ENCODE measurements at regions not wholly inside any gene's neighbourhood (a gene's known extent, or its start where the extent isn't known, plus 50 kb on each side); places are given as distances from the start of the nearest gene placed in this dataset.
"Not testable (repeated sequence)": the region's sequence is repeated elsewhere in the genome, so short reads cannot be mapped to it uniquely, and the experiment has no call there.

DNA sequence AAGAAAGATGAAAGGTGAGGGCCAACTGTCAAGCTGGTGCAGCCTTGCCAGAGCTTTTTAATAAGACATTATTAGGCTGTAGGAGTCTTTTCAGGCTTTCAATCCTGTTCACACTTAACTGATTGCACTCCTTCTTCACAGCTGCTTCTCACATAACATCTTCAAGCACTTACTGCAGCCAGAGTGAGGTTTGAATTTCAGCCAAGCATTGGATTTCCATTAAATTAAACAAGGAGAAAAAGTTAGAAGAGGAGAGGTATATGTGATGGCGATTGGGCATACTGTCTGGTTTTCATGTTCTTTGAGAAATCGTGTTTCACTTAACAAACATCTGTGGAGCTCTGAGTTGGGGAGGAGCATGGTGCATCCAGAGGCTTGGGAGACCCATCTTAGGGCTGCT lies 392.8 kb upstream of the LRRC3B start:
- Histone ChIP-seq H3K27ac (ENCODE audit: low read depth in 1 of 2, low read length in 1 of 2) (no peak overlapping the region), H3K36me3 (ENCODE audit: control insufficient read depth in 4 of 4, insufficient read depth in 4 of 4, low read length in 4 of 4) (no peaks in the 10 kb centered on the region), H3K27me3 (ENCODE audit: control insufficient read depth in 3 of 3, insufficient read depth in 3 of 3, low read length in 2 of 3) (no peaks in the 10 kb centered on the region), H3K9ac (ENCODE audit: insufficient read depth in 1 of 2, low read length in 2 of 2) (no peak overlapping the region), H3K4me3 (no peak overlapping the region), H3K9me3 (ENCODE audit: control insufficient read depth in 4 of 4, insufficient read depth in 3 of 4, low read length in 3 of 4) (peaks cover 0 to 7% (median 0%) of the 10 kb centered on the region in 4 donors), H3K4me1 (ENCODE audit: control insufficient read depth in 5 of 5, insufficient read depth in 5 of 5, low read length in 5 of 5) (peaks cover 0 to 1% (median 0%) of the 10 kb centered on the region in 5 donors)
- DNase-seq, result peak in 1 of 3 donors; percentile 6
- TF ChIP-seq, protein P1, sequence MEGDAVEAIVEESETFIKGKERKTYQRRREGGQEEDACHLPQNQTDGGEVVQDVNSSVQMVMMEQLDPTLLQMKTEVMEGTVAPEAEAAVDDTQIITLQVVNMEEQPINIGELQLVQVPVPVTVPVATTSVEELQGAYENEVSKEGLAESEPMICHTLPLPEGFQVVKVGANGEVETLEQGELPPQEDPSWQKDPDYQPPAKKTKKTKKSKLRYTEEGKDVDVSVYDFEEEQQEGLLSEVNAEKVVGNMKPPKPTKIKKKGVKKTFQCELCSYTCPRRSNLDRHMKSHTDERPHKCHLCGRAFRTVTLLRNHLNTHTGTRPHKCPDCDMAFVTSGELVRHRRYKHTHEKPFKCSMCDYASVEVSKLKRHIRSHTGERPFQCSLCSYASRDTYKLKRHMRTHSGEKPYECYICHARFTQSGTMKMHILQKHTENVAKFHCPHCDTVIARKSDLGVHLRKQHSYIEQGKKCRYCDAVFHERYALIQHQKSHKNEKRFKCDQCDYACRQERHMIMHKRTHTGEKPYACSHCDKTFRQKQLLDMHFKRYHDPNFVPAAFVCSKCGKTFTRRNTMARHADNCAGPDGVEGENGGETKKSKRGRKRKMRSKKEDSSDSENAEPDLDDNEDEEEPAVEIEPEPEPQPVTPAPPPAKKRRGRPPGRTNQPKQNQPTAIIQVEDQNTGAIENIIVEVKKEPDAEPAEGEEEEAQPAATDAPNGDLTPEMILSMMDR (IDR thresholded peaks at IDR 0.05; ENCODE audit: control extremely low read depth, extremely low read depth), result no peak
- 68 to 83% methylated on average over 2 of the region's 2 CpGs for WGBS, 2 donors
- ATAC-seq (ENCODE audit: insufficient read depth, low FRiP score), result no peak

DNA sequence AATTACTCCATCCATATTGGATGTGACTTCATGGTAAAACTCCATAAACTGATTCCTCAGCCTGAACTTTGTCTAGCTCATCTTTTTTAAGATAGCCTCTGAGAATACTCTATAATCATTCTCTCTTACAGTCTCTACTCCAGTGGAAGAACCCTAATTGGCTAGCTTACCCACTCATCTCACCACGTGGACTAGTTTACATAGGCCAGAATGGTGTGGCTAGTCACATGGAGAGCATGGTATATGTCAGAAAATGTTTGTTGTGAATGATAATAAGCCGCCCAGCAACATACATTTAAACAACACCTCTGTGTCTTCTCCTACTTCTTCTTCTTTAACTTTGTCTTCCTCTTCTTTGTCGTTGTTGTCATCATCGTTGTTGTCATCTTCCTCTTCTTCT lies 389.2 kb upstream of the LRRC3B start:
- DNase-seq (no peak), ATAC-seq (ENCODE audit: insufficient read depth, low FRiP score) (no peak)
- no peak overlapping the region for H3K27ac ChIP-seq (ENCODE audit: low read depth in 1 of 2, low read length in 1 of 2)
- no peak overlapping the region for H3K9ac ChIP-seq (ENCODE audit: insufficient read depth in 1 of 2, low read length in 2 of 2)
- 93 to 95% methylated on average over 4 of the region's 4 CpGs for WGBS, 2 donors
- no peak overlapping the region for H3K4me3 ChIP-seq
- H3K4me1 ChIP-seq (ENCODE audit: control insufficient read depth in 5 of 5, insufficient read depth in 5 of 5, low read length in 5 of 5), result peaks cover 0 to 3% (median 0%) of the 10 kb centered on the region in 5 donors
- no peaks in the 10 kb centered on the region for H3K9me3 ChIP-seq (ENCODE audit: control insufficient read depth in 4 of 4, insufficient read depth in 3 of 4, low read length in 3 of 4)
- H3K27me3 ChIP-seq (ENCODE audit: control insufficient read depth in 3 of 3, insufficient read depth in 3 of 3, low read length in 2 of 3), result no peaks in the 10 kb centered on the region
- TF ChIP-seq, protein P1 (IDR thresholded peaks at IDR 0.05; ENCODE audit: control extremely low read depth, extremely low read depth), result no peak
- H3K36me3 ChIP-seq (ENCODE audit: control insufficient read depth in 4 of 4, insufficient read depth in 4 of 4, low read length in 4 of 4), result no peaks in the 10 kb centered on the region

DNA sequence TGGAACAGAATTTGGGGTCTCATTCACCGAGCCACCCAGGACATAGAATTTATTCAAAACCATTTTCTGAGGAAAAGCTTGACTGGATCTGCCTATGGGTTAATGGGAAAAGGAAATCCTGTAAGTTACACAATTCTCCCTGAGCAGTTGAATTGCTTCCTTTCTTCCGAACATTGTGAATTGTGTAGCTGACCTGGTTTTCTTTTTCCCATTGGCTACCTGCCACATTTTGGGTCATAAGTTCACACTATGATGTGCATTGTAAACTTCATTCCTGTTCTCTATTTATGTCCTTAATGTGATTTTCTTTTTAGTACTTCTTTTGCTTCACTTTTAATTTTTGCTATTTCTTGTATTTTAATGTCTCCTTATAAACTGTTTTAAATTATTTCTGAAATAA lies 386.0 kb upstream of the LRRC3B start:
- no peaks in the 10 kb centered on the region for H3K9me3 ChIP-seq (ENCODE audit: control insufficient read depth in 4 of 4, insufficient read depth in 3 of 4, low read length in 3 of 4)
- H3K27ac ChIP-seq (ENCODE audit: low read depth in 1 of 2, low read length in 1 of 2), result no peak overlapping the region
- peak in 2 of 3 donors; percentile 61 to 76 for DNase-seq
- no peaks in the 10 kb centered on the region for H3K36me3 ChIP-seq (ENCODE audit: control insufficient read depth in 4 of 4, insufficient read depth in 4 of 4, low read length in 4 of 4)
- 25 to 33% methylated on average over 2 of the region's 2 CpGs for WGBS, 2 donors
- TF ChIP-seq, protein P1 (IDR thresholded peaks at IDR 0.05; ENCODE audit: control extremely low read depth, extremely low read depth), result no peak
- no peak overlapping the region for H3K4me3 ChIP-seq
- no peak for ATAC-seq (ENCODE audit: insufficient read depth, low FRiP score)
- H3K9ac ChIP-seq (ENCODE audit: insufficient read depth in 1 of 2, low read length in 2 of 2), result no peak overlapping the region
- no peaks in the 10 kb centered on the region for H3K27me3 ChIP-seq (ENCODE audit: control insufficient read depth in 3 of 3, insufficient read depth in 3 of 3, low read length in 2 of 3)
- peaks cover 0 to 3% (median 0%) of the 10 kb centered on the region in 5 donors for H3K4me1 ChIP-seq (ENCODE audit: control insufficient read depth in 5 of 5, insufficient read depth in 5 of 5, low read length in 5 of 5)

DNA sequence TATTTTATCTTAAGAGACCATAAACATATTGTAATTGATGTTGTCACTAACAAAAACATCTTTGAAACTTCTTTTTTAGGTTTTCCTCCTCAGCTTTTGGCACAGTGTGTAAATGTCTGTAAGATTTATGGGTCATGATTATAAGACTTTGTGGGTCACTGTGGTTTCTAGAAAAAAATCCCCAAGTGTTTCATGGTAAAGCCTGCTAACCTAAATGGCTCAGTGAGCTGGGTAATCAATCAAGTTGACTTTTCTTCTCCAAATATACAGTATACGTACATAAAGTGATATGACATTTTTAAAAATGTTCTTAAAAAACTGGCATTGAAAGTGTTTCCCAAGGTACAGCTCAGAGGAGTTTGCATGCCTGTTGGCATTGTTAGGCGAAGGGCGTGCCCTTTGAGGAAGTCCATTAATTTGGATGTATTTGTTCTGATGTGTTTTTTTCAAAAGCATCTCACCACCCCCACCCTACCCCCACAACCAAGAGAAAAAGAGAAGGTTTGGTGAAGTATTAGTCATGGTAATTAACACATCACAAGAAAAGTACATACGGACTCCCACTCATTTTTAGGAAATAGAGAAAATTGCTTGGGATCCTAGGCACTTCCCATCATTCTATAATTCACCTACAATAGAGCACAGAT lies 385.4 kb upstream of the LRRC3B start:
- 33 to 45% methylated on average over 4 of the region's 4 CpGs for WGBS, 2 donors
- no peaks in the 10 kb centered on the region for H3K27me3 ChIP-seq (ENCODE audit: control insufficient read depth in 3 of 3, insufficient read depth in 3 of 3, low read length in 2 of 3)
- TF ChIP-seq, protein P1 (IDR thresholded peaks at IDR 0.05; ENCODE audit: control extremely low read depth, extremely low read depth), result no peak
- DNase-seq (peak in 2 of 3 donors; percentile 4 to 18), ATAC-seq (ENCODE audit: insufficient read depth, low FRiP score) (no peak)
- no peak overlapping the region for H3K9ac ChIP-seq (ENCODE audit: insufficient read depth in 1 of 2, low read length in 2 of 2)
- H3K27ac ChIP-seq (ENCODE audit: low read depth in 1 of 2, low read length in 1 of 2), result no peak overlapping the region
- H3K9me3 ChIP-seq (ENCODE audit: control insufficient read depth in 4 of 4, insufficient read depth in 3 of 4, low read length in 3 of 4), result no peaks in the 10 kb centered on the region
- H3K36me3 ChIP-seq (ENCODE audit: control insufficient read depth in 4 of 4, insufficient read depth in 4 of 4, low read length in 4 of 4), result no peaks in the 10 kb centered on the region
- H3K4me1 ChIP-seq (ENCODE audit: control insufficient read depth in 5 of 5, insufficient read depth in 5 of 5, low read length in 5 of 5), result peaks cover 0 to 3% (median 0%) of the 10 kb centered on the region in 5 donors
- H3K4me3 ChIP-seq, result no peak overlapping the region

DNA sequence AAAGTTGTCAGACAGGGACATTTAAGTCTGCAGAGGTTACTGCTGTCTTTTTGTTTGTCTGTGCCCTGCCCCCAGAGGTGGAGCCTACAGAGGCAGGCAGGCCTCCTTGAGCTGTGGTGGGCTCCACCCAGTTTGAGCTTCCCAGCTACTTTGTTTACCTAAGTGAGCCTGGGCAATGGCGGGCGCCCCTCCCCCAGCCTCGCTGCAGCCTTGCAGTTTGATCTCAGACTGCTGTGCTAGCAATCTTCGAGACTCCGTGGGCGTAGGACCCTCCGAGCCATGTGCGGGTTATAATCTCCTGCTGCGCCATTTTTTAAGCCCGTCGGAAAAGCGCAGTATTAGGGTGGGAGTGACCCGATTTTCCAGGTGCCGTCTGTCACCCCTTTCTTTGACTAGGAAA lies 378.0 kb upstream of the LRRC3B start:
- ATAC-seq (ENCODE audit: insufficient read depth, low FRiP score); H3K27ac ChIP-seq (ENCODE audit: low read depth in 1 of 2, low read length in 1 of 2); H3K9me3 ChIP-seq (ENCODE audit: control insufficient read depth in 4 of 4, insufficient read depth in 3 of 4, low read length in 3 of 4); H3K4me3 ChIP-seq; DNase-seq; H3K27me3 ChIP-seq (ENCODE audit: control insufficient read depth in 3 of 3, insufficient read depth in 3 of 3, low read length in 2 of 3); H3K4me1 ChIP-seq (ENCODE audit: control insufficient read depth in 5 of 5, insufficient read depth in 5 of 5, low read length in 5 of 5); H3K9ac ChIP-seq (ENCODE audit: insufficient read depth in 1 of 2, low read length in 2 of 2); H3K36me3 ChIP-seq (ENCODE audit: control insufficient read depth in 4 of 4, insufficient read depth in 4 of 4, low read length in 4 of 4): not testable (repeated sequence)
- 71 to 97% methylated on average over 12 to 14 of the region's 14 CpGs for WGBS, 2 donors
